ENCODE measurements at regions not wholly inside any gene's neighbourhood (a gene's known extent, or its start where the extent isn't known, plus 50 kb on each side); places are given as distances from the start of the nearest gene placed in this dataset.

DNA sequence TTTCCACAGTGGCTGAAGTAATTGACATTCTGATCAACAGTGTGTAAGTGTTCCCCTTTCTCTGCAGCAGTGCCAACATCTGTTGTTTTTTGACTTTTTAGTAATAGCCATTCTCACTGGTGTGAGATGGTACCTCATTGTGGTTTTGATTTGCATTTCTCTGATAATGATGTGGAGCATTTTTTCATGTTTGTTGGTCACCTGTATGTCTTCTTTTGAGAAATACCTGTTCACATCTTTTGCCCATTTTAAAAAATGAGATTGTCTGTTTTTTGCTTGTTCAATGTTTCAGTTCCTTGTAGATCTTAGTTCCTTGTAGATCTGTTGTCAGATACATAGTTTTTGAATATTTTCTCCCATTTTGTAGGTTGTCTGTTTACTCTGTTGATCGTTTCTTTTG, 162.5 kb upstream of the PITX1 start:
- TF ChIP-seq POLR2AphosphoS5 (IDR thresholded peaks at IDR 0.05) (no peak), POLR2A (IDR thresholded peaks at IDR 0.05) (no peak), EP300 (IDR thresholded peaks at IDR 0.05) (no peak)
- TF ChIP-seq, protein P1, sequence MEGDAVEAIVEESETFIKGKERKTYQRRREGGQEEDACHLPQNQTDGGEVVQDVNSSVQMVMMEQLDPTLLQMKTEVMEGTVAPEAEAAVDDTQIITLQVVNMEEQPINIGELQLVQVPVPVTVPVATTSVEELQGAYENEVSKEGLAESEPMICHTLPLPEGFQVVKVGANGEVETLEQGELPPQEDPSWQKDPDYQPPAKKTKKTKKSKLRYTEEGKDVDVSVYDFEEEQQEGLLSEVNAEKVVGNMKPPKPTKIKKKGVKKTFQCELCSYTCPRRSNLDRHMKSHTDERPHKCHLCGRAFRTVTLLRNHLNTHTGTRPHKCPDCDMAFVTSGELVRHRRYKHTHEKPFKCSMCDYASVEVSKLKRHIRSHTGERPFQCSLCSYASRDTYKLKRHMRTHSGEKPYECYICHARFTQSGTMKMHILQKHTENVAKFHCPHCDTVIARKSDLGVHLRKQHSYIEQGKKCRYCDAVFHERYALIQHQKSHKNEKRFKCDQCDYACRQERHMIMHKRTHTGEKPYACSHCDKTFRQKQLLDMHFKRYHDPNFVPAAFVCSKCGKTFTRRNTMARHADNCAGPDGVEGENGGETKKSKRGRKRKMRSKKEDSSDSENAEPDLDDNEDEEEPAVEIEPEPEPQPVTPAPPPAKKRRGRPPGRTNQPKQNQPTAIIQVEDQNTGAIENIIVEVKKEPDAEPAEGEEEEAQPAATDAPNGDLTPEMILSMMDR (IDR thresholded peaks at IDR 0.05) = no peak
- no peak for ATAC-seq
- no peaks in the 10 kb centered on the region for H3K36me3 ChIP-seq
- H3K4me1 ChIP-seq = peaks cover 0 to 10% (median 0%) of the 10 kb centered on the region in 3 donors
- WGBS, 2 donors (ENCODE audit: low coverage in 1 of 2) = 40 to 79% methylated on average over 1 of the region's 1 CpG
- H3K27ac ChIP-seq = no peak overlapping the region
- no peak overlapping the region for H3K4me3 ChIP-seq
- H3K27me3 ChIP-seq = no peaks in the 10 kb centered on the region
- H3K9me3 ChIP-seq = no peaks in the 10 kb centered on the region

DNA sequence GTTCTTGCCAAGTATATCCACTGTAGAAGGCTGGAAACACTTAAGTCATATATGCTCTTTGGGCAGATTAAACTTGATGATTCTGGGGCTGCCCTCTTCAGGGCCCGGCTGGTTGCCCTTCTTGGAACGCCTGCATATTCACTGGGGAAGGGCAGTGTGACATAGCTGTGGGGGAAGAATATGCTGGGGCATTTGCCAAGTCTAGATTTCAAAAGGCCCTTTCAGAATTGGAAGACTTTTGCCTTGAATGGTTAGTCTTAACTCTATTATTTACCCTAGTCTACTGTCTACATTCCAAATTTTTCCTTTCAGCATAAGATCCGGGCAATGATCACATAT, 161.2 kb upstream of the PITX1 start:
- no peaks in the 10 kb centered on the region for H3K27me3 ChIP-seq
- H3K4me3 ChIP-seq = no peak overlapping the region
- no peak overlapping the region for H3K27ac ChIP-seq
- H3K4me1 ChIP-seq = peaks cover 0 to 18% (median 0%) of the 10 kb centered on the region in 3 donors
- 37 to 50% methylated on average over 1 to 3 of the region's 3 CpGs for WGBS, 2 donors (ENCODE audit: low coverage in 1 of 2)
- no peak for TF ChIP-seq POLR2A (IDR thresholded peaks at IDR 0.05)
- TF ChIP-seq, protein P1 (IDR thresholded peaks at IDR 0.05) = no peak
- TF ChIP-seq POLR2AphosphoS5 (IDR thresholded peaks at IDR 0.05) = no peak
- no peak for TF ChIP-seq EP300 (IDR thresholded peaks at IDR 0.05)
- H3K9me3 ChIP-seq = no peaks in the 10 kb centered on the region
- H3K36me3 ChIP-seq = no peaks in the 10 kb centered on the region
- no peak for ATAC-seq

DNA sequence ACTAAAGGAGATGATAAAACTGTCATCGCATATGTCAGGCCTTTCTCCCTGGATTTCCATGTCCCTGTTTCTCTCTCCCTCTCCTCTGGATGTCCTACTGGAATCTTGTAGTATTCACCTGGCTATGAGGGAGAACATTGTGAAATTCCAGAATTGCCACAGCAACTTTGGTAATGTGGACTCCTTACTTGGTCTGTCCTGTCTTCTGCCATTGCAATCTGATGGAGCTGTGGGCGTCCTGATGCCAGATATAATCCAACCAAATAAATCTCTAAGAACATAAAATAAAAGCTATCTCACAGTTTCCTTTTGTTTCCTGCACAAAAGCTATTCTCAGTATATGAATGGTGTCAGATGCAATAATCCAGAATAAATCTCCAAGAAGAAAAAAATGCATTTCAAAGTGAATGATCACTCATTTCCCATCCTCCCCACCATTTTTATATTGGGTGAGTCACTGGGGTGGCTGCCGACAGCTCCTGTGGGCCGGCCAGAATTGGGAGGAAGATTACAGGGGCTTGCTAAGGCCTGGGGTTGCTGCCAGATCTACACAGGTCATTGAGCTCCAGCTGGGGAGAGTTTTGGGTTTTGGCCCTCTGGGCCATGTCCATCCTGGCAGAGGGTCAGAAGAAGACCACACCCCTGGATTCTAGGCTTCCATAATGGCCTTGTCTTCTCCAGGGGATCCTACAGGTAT, 160.7 kb upstream of the PITX1 start:
- TF ChIP-seq, protein P1 (IDR thresholded peaks at IDR 0.05) = no peak
- TF ChIP-seq POLR2A (IDR thresholded peaks at IDR 0.05) (no peak), POLR2AphosphoS5 (IDR thresholded peaks at IDR 0.05) (no peak), EP300 (IDR thresholded peaks at IDR 0.05) (no peak)
- WGBS, 2 donors (ENCODE audit: low coverage in 1 of 2) = 88 to 90% methylated on average over 2 to 4 of the region's 4 CpGs
- Histone ChIP-seq H3K4me3 (no peak overlapping the region), H3K27ac (no peak overlapping the region), H3K9me3 (no peaks in the 10 kb centered on the region), H3K36me3 (no peaks in the 10 kb centered on the region), H3K4me1 (peaks cover 0 to 18% (median 0%) of the 10 kb centered on the region in 3 donors), H3K27me3 (no peaks in the 10 kb centered on the region)
- no peak for ATAC-seq

DNA sequence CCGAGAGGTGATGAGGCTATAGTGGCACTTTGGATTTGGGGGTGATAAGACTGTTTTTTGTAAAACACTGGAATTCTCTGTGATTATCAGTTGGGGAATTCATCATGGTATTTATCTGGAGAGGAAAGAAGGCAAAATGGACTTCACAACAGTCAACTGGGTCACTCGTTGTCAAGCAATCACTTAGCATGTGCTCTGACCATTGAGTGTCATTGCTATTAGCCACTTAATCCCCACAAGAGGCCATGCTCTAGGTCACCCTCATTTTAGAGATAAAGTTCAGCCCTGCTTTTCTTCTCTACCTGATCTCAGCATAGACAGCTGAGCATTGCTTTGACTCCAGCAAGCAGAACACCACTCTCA, 160.1 kb upstream of the PITX1 start:
- Histone ChIP-seq H3K4me1 (peaks cover 0 to 18% (median 0%) of the 10 kb centered on the region in 3 donors), H3K27ac (no peak overlapping the region), H3K36me3 (no peaks in the 10 kb centered on the region), H3K27me3 (no peaks in the 10 kb centered on the region), H3K4me3 (no peak overlapping the region), H3K9me3 (no peaks in the 10 kb centered on the region)
- WGBS, 2 donors (ENCODE audit: low coverage in 1 of 2) = 70 to 90% methylated on average over 2 of the region's 2 CpGs
- TF ChIP-seq, protein P1 (IDR thresholded peaks at IDR 0.05) = no peak
- no peak for TF ChIP-seq POLR2A (IDR thresholded peaks at IDR 0.05)
- no peak for TF ChIP-seq POLR2AphosphoS5 (IDR thresholded peaks at IDR 0.05)
- TF ChIP-seq EP300 (IDR thresholded peaks at IDR 0.05) = no peak
- ATAC-seq = no peak

Measured in gastroesophageal sphincter (tissue), 4 donors.